8988T (cell line): ENCODE measurements at regions not wholly inside any gene's neighbourhood (a gene's known extent, or its start where the extent isn't known, plus 50 kb on each side); places are given as distances from the start of the nearest gene placed in this dataset.

Experiments used
- DNase-seq: peaks from one replicate; pipeline ENCODE4 v3.0.0; 2011

DNA sequence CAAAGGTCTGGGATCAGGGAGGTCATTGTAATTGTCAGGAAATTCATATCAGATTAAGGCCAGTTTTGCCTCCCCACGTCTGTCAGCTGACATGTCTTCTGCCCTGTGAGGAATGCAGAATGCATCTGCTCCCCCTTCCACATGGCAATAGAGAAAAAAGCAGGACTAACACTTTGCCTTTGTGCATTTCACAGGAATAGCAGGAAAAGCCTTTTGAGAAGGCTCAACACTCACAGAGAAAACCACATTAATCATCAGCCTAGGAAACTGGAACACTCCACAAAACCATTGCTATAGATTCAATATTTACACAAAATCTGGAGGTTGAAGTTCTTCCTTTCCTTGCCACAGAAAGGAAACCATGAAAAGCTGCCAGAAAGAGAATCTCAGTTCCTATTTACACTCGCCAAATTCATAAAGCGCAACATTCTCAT lies 165.2 kb upstream of the HES1 start:
- DNase-seq = no peak

DNA sequence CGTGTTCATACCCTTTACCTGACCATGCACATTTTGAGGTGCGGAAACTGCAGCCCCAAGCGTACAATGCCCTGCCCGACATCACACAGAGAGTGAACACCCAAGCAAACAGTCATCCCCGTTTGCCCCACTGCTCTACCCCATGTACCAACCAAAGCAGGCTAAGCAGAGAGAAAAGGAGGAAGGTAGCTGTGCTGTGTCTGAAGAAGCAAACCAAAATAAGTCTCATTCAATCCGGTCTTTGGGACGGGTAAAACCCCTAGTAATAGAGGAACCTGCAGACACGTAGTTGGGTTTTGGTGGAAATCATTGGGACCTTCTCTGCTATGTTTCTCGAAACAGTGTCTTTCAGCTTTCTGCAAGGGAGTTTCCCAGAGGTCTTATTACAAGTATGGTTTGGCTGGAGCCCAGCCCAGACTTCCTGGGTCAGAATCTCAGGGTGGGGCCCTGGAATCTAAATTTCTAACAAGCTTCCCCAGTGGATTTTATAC lies 164.6 kb upstream of the HES1 start:
- DNase-seq = no peak

DNA sequence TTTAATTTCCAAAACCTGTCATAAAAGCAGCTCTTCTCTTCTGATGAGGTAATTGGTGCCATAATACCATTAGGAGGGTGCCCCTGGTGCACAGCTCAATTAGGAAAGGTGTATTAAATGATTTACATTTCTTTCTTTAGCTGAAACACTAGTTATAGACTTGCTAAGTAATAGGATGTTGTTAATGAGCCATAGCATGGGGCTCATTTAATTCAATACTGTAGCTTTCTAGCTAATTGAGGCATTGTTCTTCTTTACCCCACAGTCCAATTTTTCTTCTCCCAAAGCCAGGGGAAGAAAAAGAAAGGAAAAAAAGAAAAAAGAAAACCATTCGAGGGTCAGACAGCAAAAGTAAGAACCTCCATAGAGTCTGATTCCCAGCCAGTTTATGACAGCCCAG lies 164.0 kb upstream of the HES1 start:
- no peak for DNase-seq

DNA sequence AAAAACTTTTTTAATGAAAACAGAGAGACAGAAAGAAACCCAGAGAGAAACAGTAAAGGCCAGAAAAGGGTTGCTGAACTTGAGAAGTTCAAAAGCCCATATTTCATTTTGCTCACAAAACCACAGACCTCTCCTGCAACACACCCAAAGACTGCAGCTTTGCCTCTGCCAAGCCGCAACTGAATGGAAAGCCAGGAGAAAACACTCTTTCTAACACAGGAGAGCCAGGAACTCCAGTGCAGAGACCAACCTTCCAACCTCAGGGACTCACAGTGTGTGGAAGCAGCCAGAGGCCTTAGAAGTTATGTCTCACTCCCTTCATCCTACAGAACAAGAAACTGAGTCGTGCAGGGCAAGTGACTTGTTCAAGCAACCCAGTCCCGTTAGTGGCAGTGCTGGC lies 163.1 kb upstream of the HES1 start:
- DNase-seq = no peak

DNA sequence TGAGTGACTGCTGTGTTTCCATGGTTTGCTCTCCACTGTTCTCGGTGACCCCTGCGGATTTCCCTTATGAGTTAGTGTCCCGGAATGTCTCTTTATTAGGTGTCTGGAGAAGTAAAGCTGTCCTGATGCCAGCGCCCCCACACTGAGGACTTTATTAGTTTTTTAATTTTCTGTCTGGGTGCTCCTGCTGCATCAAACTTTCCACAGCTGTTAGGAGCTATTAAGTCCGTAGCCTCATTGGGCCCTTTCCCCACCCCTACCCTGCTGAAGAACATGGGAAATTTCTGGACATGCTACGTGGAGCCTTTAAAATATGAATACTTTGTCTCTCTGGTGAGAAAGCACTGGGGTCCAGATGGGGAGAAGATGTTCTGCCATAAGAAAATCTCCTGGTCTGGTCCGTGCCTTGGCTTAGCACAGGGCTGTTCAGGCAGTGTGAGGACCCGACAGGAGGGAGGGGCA lies 161.7 kb upstream of the HES1 start:
- DNase-seq = no peak

DNA sequence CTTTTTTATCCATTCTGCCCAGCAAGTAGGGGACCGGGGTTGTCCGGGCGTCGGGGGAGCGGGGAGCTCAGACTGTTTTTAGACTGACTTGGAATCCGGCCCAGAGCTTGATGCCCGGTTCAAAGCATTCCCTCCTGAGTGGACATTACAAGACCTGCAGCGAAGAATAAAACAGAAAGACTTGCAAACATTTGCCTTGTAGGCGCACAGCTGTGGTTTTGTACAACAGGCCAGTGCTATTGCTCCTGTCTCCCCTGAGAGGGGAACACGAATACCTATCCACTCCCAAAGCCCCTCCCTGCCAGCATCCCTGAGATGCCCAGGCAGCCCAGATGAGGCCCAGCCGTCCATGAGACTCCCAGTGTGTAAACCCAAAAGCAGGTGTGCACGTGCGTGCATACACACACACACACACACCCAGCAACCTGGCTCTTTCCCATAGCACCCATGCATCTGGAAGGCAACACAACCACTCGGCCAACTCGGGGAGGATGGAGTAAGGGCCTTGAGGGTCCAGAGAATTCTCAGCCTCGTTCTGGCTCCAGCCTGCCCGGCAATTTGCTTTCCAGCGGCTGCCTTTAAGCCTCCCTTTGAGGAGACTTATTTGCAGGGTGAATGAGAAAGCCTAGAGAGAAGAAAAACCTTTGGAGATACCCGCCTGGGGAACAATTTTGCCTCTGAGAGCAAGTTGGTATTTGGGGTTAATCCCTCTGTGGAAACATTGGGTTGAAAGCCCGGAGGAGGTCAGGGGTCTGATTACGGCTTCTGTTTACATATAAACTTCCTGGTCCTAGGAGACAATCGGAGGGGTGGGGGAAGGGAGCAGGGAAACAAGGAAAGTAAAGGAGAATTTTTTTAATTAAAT lies 161.0 kb upstream of the HES1 start:
- no peak for DNase-seq

DNA sequence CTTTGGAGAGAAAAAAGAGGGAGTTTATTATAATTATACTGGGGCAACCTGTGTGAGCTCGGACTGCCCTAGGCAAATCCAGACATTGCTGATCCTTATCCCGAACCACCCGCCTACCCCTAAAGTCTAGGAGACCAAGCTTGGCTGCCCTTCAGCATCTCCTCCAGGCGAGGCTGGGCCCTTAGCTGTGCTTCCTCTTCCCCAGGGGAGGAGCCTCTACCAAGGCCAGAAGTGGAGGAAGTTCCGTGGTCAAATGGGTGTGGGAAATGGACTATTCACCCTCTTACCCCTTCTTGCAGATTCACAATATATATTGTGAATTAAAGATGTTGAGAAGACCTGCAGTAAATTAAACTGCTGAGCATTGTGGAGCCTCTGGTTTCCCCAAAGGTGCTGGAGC lies 158.3 kb upstream of the HES1 start:
- no peak for DNase-seq

DNA sequence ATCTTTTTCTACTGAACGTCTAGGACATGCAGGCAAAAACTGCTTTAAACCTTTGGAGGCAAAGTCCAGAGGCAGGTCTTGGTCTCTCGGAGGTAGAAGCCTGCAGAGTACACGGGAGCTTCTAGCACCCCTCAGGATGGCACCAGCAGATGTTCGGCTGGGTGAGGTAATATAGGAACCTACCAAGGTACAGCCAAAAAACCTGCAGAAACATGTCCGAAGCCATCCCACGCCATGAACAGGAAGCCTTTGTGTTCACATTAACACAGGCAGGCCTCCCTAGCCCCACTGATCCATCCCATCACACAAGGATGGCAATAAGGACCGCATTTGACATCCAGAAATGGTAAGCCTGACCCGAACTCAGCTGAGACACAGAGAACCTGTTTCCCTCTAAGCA lies 157.9 kb upstream of the HES1 start:
- no peak for DNase-seq

DNA sequence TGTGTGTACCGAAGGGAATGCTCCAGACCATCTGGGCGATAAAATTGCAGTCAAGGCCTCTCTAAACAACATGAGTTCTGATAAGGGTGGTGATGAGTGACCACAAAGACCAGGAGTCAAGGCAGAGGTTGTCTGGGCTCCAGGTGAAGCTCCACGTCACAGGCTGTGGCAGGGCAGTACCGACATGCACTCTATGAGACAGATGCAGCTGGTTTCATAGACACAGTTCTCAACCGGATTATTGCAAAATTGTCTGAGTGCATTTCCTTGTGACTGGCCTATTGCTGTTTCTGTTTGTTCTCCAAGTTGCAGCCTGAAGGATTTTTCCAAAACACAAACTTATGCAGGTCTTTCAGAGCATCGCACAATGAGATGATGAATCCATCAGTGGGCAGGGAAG lies 157.5 kb upstream of the HES1 start:
- no peak for DNase-seq

DNA sequence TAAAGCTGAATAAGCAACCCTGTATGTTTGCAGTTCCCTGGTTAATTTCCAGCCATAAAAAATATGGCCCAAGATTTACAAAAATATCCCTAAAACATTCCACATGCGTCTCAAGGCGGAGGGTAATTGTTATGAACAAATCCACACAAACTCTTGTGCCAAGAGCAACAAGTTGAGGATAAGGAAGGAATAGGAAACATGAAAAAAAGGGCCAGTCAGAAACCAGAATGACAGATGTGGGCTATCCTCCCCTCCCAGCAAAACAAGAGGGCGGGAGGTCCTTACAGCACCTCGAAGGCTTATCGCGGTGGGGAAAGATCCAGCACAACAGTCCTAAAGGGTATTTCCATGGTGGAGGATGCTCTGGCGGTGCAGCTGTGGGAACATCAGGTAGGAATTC lies 155.6 kb upstream of the HES1 start:
- DNase-seq = no peak

DNA sequence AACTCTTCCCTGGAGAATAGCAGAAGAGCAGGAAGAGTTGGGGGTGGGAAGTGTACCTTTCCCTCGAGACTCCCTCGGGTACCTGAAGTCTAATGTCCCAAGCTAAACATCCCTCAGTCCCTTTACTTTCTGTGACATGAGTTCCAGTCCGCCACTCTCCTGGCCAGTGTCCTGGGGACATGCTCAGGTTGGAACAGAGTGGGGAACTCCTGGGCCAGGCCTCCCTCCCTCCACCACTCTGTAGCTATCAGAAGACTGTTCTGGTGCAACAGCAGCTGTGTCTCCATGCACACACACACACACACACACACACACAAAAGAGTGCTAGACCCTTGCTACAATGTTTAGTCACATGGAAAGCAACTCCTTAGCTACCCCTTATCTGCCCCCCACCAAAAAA lies 155.0 kb upstream of the HES1 start:
- DNase-seq = no peak

DNA sequence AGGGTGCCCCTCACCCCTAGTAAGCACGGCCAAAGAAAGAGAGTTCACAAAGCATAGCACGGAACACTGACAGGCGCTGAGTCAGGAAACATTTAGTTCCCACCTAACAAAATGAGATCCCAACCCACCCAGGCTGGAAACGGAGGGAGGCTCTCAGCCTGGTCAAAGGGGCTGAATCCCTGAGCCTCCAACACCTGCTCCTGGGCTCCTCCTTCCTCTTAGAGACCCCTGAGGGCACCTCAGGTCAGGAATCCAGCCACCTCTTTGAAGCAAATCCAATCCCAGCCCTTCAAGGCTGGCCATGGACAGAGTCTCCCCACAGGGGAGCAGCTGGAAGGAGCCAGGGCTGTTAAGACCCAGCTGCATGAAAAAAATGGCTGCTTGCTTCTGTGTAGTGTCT lies 154.4 kb upstream of the HES1 start:
- no peak for DNase-seq

DNA sequence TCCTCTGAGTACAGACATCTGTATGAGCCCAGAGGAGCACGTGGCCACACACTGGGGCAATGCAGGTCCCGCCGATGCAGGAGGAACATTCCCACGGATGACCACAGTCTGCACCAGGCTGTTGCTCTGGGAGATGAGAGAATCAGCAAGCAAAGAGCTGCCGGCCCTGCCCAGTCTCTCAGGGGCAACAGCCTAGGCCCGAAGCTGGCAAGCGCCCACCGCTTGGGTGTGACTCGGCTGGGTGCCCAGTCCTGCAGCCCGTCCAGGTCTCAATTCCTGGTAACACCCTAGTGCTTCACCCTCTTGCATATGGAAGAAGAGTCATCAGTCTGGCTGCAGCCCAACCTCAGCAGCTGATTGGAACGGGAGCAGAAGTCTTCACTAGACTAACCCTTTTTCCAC lies 153.7 kb upstream of the HES1 start:
- no peak for DNase-seq

DNA sequence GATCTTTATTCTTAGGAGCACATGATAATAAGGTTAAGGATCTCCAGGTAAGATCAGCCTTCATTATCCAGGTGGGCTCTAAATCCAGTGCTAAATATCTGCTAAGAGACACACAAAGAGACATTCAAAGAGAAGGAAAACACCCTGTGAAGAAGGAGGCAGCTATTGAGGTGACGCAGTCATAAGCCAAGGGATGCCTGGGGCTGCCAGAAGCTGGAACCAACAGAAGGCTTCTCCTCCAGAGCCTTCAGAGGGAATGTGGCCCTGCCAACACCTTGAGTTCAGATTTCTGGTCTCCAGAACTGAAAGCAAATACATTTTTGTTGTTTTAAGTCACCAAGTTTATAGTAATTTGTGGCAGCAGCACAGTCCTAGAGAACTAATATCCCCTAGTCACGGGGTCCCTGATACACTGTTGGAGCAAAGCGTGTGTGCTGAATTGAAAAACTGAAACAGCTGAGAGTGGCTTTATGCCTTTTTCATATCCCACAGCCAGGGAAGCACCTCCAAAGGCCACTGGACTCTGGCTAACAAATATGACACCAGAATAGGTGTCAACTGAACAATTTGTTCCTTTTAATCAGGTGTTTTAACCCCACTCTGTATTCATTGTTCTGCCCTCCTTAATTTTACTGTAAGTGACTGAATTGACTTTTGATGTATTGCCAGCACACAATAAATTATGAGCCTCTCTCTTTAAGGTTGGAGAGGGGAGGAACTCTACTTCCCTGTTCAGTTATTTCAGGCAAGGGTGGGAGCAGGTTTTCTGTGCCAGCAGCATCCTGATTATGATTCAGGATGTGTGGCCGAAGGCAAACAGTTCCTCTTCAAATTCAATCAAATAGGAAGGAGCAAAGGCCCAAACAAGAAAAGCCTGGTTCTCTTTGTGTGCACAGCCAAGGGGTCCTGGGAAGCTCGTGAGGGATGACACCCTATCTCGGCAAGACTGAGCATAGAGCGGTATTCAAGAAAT lies 151.8 kb upstream of the HES1 start:
- DNase-seq = no peak

DNA sequence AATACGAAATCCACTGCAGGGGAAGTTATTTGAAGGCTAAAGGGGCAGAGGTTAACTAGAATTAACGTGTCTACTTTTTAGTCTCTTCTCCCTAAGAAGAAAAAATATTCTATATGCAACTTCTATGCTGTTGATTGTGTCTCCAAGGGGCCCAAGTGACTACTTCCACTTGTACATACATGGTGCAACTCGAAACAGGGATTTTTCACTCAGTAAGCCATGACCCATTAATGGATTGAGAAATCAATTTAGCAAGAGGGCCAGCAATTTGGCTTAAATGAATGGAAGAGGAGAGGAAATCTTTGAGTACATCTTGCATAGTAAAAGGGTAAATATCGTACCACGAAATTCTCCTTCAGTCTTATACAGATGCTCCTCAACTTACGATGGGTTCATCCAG lies 151.1 kb upstream of the HES1 start:
- no peak for DNase-seq

DNA sequence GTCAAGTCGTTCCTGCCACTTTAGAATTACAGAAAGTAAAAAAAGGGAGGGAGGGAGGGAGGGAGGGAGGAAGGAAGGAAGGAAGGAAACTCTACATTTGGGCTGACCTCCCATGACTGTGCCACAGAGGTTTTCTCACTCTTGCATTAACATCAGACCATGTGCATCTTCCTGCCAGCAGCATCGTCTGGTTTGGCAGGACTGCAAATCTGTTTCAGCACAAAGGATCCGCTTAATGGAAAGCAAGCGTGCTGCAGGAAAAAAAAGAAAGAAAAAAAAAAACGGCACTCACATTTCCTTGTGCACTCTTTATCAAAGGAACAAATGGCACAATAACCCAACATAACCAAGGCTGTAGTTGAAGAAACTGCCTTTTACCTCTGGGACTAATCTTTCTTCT lies 148.8 kb upstream of the HES1 start:
- DNase-seq = no peak

DNA sequence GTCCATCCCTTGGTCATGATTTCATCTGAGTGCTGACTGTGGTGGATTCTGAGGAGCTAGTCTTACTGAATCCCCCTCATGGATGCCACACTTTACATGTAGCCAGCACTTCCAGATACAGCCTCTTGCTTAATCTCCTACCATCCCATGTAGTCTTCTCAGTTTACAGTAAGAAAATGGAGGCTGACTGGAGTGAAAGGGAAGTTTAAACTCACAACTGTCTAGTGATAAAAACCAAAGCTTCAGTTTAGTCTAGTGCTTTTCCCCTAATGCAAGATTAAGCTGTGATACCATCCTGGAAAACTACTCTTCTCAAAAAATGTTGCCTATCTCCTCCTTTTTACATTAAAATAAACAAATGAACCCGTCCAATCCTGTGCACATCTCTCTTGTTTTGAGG lies 146.8 kb upstream of the HES1 start:
- DNase-seq = no peak

DNA sequence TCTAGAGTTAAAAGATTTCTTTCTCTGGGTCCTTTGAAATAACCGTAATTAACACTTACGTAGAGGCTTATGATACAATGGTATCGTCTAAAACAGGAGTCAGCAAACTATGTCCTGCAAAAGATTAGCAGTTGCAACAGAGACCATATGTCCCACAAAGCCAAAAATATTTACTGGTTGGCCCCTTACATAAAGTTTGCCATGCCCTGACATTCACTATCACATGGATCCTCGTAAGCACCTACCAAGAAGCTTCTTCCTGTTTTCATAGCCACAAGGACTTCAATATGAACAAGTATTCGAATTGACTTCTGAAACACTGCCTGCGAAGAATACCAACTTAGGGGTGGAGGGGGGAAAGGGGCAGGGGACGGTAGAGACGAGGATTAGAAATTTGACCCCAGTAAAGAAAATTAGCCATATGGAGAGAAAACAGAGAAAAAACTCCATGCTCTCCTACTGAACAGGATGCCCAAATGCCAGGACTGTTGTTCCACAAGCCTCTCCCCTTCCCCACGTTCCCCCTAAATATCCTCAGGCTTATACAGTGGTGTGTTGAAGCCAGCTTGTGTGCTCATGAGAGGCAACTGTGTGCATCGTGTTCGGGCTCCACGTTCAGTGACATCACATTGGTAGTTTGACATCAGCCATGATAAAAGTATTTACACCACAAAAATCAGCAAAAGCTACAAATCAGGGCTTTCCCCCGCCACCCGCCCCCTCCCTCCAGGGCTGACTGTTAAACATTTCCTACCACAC lies 144.1 kb upstream of the HES1 start:
- no peak for DNase-seq

DNA sequence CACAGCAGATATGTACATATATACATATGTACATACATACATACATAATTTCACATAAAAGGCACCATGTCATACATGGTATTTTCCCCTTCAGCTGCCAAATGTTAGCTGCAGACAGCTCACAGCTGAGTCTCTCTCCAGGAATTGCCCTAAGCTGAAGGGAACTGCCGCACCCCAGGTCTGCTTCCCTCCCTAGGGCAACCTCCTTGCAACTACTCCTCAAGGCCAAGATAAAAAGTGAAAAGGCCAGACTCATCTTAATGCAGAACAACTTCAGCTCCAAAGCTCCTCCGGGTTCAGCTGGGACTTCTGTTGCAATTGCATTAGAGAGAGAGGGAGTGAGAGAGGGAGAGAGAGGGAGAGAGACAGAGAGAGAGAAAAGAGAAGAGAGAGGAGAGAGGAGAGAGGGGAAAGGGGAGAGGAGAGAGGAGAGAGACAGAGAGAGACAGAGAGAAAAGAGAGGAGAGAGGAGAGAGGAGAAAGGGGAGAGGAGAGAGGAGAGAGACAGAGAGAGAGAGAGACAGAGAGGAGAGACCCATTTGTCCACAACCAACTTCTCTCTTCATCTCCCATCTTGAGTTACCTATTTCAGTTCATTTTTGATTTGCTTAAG lies 143.4 kb upstream of the HES1 start:
- DNase-seq = no peak

DNA sequence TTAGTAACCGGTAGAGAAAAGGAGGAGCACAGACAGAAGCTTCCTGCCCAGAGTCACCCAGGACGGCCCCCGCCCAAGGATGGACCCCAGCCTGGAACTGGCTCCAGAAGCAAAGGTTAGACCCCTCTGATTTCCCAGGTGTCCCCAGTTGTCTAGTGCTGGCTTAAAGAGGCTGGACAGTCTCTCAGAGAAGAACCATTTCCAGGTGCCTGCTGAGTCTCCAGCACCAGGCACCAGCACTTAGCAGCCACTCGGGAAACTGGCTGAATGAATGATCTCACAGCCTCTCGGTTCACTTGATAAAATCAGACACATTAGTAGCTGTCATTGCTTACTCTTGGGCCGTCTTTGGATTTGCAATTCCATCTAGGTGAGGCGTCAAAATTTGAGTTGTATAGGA lies 139.7 kb upstream of the HES1 start:
- DNase-seq = no peak

DNA sequence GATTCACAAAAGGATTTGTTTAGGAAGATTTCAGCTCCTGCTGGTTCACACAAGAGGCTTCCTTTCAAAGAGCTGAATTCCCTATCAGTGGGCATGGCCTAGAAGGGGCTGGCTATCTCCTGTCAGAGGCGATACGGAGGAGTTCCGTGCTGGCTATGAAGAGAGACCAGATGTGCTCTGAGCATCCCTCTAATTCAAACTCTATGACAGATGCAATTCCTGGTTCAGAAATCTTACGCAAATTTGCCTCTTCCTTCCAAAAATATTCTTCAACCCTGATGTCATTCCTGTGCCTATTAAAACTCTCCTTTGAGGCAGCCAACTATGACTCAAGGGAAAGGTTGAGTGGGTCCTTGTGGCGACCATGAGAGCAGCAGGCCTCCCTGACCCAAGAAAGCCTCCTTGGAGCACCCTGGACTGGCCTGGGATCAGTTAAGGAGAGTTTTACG lies 139.3 kb upstream of the HES1 start:
- no peak for DNase-seq
